ENCODE measurements at regions not wholly inside any gene's neighbourhood (a gene's known extent, or its start where the extent isn't known, plus 50 kb on each side); places are given as distances from the start of the nearest gene placed in this dataset.

DNA sequence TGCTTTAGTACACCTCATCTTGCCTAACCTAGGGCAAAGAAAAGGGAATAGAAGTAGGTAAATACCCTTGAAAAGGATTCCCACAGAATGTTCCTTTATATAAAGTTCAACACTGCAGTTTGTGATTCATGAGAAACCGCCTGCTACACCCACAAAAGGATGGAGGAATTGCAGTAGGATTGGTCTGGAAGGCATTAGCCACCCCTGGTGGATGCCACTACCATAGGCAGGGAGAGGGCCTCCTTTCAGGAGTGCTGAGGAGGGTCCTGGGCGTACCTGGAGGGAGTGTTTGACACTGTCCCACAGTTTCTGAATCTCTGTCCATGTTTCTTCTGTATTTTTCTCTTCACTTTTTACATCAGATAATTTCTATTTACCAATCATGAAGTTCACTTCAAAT, 221.8 kb upstream of the TMEM72 start:
- no peak for DNase-seq

DNA sequence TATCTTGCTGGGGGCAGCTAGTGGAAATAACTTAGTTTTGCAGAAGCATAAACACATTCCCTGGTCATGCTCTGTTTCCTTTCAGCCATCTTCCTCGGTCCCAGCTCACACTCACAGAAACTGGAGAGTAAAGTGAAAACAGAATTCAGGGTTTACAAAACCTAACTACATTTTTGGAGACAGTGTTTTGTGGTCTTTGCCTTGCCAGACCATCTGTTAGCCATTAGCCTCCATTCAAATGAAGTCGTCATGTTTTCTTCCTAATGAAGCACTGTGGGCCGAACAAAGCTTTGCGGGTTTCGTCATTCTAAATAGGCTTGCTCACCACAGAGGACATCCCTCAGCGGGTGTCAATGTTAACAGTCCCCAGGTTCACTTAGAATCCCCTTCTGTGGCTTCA, 214.6 kb upstream of the TMEM72 start:
- DNase-seq, result no peak

DNA sequence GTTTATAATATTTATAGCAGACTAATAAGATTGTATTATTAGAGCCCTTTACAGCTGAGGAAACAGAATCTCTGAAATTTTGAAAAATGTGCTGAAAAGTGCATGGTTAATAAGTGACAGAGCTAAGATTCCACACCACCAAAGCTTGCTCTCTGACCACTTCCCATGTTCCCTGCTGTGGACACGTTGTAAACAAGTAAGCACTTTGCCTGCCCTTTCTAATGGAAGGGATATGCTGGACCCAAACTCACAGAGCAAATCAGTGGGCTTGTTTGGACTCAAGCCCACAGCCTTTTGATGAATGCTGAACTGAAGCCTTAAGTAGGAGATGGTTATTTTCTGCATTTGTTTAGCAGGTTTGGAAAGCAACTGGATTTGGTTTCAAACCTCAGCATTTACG, 214.0 kb upstream of the TMEM72 start:
- no peak for DNase-seq

DNA sequence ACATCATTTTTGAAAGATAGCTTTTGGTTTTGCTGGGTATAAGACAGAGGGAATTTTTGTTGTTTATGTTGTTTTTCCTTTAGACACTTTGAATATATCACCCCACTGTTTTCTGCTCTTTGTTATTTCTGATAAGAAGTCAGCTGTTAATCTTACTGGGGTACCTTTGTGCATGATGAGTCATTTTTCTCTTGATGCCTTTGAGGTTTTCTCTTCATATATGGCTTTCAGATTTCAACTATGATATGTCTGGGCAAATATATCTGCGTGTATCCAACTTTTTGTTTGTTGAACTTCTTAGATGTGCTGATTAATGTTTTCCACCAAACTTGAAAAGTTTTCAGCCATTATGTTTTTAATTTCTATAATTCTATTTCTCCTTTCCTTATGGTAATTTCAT, 208.6 kb upstream of the TMEM72 start:
- no peak for DNase-seq

DNA sequence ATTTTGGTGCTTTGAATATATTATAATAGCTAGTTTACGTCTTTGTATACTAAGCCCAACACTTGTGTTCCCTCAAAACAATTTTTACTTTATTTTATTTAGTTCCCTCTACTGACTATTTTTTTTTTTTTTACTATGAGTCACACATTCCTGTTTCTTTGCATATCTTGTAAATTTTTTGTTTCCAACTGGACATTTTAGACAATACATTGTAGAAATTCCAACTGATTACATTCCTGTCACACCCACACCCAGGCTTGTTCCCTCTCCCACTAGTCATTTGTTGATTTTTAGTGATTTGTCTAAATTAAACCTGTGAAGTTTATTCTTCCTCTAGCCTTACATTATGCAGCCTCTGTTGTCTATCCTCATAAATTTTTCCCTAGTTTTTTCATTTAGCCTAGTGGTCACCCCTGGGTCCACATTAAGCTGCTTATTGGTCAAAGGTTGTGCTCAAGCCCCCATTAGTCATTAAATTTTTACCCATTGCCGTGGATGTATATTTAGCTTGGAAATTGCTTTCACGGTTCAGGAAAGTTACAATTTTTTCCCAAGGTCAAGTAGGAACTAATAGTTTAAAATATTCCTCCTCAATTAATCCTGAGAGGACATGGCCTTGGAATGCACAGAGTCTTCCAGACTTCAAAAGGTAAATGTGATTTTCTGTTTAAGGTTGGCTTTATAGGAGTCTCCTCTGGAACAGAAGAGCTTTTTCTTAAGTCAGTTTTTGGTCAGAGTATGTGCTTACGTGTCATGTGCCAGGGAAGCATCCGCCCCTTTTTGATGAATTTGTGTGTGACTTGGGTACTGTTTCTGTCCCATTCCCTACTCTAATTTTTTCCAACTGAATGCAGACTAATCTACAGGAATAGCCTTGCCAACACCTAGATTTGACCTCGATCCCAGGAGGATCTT, 207.6 kb upstream of the TMEM72 start:
- DNase-seq, result no peak

DNA sequence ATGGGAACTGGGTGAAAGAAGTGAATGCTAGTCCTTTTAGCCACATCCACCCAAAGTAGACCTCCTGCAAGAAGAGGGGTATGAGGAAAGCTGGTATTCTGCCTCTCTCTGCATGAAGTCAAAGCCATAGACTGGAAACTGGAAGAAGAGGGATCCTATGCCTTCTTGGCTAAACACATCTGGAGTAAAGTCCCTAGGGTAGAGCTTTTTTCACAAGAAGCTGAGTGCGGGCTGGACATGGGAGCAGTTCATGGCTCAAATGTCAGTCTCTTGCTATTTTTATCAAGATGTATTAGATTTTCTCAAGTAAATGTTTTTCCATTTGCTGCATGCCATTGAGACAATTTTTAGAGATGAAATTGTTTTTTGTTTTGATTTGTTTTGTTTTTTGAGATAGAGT, 206.5 kb upstream of the TMEM72 start:
- DNase-seq, result no peak

DNA sequence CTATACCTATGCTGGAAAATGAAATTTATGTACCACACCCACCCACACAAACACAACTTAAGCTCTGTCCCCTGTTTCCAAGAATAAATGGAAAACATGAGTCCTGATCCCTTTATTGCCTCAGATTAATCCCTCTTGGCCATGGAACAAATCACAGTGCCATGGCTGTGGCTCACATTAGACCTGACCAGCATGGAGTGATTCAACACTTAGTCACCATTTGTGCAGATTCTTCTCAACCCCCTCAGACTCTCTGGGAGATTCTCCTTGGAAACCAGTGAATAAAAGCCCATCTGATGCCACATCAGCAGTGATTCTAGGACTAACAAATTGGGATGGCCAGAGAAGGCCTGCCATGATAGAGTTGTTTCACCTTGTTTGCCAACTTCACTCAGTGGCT, 204.4 kb upstream of the TMEM72 start:
- no peak for DNase-seq

DNA sequence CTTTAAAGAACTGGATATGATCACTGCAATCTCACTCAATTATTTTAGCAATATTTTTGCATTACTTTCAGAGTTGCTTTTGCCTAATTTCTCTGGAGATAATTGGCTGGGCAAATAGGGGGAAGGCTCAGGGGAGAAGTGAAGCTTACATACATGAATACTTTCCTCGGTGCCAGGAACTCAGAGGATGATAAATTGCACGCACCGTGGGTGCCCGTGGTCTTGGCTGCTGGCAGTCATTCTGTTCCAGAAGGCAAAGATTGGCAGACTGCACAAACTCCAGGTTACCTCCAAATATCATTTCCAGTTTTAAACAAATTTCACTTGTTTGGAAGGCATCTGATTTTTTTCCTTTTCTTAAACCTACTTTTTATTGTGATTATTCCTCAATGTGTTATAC, 197.8 kb upstream of the TMEM72 start:
- DNase-seq, result no peak

DNA sequence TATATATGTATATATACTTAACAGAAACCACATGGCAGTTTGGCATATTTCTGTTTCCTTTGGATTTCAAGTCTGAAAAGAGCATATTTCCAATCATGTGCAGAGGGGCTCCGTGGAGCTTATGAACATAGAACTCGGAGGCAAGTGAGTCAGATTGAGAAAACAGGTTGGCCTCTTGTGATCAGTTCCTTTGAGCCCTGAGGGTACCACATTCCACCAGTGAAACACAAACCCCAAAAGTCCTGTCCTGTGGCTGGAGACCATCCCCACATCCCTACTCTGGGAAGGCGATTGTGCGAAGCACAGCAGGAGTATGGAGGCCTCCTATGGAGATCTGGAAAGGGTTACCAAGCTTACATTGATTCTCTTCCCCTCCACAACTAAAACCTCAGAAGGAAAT, 196.7 kb upstream of the TMEM72 start:
- no peak for DNase-seq

DNA sequence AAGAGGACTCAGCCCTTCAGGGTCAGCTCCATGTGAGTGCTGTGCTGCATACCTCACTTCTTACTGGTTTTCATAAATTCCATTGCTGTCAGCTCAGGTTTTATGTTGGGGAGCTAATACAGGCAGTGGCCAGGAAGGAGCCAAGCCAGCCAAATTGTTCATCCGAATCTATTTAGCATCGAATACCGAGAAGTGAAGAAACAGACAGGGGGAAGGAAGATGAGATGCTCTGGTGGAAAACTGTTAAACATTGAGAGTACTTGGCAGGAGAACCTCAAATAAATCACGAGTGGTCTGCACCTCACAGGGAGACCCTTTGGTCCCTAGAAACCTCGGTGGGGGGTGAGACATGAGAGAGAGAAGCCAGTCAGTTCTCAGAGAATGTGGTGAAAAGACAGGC, 196.0 kb upstream of the TMEM72 start:
- DNase-seq, result no peak

DNA sequence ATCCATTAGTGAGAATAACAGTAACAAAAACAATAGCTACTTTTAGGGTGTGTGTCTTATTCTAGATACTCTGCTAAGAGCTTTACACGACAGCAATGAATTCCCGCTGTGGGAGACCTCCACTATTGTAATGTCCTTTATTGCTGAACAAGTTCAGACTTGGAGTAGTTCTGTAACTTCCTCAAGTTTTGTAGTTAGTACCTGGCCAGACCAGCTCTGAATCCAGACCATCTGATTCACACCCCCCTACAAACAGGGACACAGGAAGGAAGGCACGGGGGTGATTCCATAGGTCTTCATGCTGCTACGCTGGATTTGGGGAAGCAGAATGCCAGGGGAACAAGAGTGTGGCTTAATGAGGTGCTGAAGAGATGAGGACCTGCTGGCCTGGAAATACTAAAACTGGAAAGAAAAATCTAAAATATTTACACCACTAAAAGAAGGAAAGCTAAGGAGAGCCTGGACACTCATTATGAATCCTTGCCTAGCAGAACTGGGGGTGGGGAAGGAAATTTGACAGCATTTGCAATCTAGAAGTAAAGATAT, 194.6 kb upstream of the TMEM72 start:
- no peak for DNase-seq

DNA sequence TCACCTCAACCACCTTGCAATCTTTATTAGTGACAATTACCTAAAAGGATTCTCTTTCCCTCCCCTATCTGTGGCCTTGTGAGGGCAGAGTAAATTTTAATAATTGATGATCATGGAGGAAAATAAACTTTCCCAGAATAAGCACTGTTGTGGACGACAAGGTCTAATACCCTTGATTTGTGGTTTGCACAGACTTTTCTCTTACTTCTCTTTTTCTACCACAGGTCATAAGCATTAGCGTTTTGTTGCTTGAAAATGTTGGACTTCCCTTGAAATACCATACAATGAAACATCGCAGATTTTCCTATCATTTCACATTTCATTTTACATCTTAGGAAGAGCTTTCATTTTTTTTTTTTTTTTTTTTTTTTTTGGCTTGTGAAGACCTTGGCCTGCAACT, 188.1 kb upstream of the TMEM72 start:
- DNase-seq, result no peak

DNA sequence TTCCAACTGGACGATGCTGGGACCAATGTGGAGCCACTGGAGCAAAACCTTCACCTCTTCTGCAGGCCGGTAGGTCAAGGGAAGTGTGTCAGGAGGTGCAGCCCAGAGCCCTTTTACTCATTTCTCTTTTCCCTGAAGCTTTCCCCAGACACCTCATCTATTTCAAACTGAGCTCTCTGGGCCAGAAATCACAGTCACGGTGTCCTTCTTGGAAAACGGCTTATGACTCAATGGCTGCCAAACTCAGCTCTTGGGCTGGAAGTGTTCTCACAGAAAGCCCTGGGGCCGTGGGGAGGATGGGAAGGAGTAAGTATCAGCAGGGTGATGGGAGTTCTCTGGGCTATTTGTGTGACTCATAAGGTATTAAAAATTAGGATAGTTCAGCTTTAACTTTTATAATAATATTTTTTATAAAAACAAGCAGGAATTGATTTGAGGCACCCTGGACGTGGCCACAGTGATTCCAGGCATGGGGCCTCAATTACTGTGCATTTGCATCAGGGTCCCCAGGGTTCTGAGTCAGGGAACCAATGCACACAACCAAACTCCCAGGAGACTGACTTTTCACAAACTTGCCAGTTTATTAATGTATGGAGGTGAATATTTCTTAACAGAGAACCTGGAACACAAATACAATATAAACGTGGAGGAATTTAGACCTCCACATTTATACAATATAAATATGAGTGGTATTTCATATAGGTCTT, 187.4 kb upstream of the TMEM72 start:
- no peak for DNase-seq

DNA sequence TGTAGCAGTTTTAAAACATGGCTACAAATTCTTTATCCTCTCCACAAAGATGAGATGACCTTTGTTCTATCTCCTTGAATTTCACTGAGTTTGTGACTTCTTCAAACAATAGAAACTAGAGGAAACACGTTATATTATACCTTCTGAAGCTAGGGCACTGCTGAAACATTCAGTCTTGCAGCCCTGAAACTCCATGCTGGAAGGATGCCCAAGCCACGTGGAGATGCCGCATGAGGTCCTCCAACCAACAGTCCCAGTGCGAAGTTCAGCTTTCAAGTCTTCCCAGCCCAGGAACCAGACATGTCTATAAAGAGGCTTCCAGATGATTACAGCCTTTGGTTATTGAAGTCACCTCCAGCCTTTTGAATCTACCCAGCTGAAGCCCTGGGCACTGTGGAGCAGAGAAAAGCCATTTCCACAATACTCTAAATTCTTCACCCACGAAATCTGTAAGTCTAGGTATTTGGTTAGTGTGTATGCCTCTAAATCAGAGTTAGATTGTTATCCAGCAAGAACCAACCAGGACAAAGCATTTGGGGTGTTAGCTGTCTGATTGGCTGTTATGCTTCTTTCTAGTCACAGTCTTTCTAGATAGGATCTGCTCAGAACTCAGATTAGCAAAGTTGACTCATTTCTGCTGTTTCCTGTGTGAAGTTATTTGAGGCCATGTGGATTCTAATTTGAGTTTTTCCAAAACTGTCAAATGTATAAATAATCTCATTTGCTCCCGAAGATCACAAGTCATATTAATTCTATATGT, 186.5 kb upstream of the TMEM72 start:
- no peak for DNase-seq

DNA sequence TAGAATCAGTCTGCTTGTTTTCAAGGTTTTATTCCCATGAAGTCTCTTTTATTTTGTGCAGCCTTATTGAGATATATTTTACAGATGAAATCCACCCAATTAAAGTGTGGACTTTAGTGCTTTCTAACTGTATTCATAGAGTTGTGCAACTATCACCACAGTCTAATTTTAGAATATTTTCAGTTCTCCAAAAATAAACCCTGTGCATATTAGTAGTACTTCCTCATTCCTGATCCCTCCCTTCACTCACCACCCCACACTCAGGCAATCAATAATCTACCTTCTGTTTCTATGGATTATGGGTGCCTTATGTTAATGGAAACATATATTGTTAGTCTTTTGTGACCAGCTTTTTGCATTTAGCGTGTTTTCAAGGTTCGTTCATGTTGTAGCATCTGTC, 185.7 kb upstream of the TMEM72 start:
- no peak for DNase-seq

DNA sequence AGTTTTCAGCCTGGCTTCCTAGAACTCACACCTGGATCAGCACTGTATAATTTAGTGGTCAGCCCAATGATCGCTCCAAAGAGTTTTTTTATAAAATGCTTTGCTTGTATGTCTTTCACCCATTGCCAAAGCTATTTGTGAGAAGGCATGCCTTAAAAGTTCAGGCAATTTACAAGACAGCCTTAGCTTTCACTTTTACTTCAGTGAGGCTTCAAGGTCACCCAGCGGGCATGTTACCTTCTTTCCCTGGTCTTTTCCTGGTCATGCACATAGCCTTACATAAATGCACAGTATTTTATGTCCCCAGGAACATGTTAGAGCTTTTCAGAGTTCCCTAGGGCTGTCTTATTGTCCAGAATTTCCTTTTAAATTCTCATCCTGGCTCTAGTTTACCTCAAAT, 179.9 kb upstream of the TMEM72 start:
- no peak for DNase-seq

DNA sequence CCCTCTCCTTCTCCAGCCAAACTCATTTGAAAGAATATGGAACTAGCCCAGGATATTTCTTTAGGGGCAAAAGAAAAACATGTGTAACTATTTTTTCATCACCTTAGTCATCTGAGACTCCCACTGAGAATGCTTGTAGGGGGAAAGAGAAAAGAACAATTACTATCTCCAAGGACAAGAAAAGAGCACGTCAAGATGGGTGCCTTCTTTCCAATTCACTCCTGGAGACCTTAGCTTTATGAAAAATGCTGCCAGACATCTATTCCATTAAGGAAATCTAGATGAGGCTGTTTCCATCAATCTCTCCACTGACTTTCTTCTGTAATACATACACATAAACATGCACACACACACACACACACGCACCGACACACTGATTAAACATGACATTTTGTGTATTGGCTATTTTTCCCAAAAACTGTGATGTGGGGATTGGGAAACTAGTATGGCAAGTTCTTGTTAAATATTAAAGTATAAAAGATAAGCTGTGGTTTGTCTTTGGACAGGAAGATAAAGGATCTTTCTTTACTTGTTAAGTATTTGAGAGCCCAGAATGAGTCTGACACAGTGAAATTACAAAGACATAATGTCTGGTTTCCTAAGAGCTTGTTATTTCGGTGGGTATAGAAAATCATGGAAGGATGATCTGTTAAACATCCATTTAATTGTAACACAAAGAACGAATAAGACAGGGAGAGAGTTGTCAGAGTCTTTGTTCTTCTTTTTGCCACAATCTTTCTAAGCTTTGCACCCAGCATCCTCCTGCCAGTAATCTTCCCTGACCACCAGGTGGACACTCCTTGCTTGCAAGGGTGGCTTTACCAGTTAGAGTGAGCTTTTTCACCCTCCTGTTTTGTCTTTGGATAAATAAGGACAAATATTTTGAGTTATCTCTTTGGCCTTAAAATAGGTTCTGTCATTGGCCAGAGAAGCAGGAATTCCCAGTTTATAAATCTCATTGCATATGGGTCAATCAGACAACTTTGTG, 177.3 kb upstream of the TMEM72 start:
- DNase-seq, result no peak

DNA sequence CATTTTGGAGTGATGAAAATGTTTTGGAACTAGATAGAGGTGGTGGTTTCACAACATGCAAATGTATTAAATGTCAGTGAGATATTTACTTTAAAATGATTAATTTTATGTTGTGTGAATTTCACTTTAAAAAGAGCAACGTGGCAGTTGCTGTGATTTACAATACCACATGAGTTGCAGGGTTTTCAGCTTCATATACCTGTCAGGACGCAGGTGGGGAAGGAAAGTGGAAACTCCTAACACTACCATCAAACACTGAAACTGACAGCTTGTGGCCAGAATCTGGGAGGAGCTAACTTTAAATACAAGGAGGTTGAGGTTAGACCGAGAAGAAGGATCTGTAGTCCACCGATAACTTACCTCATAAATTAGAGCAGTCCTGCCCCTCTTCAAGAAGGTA, 168.9 kb upstream of the TMEM72 start:
- no peak for DNase-seq

DNA sequence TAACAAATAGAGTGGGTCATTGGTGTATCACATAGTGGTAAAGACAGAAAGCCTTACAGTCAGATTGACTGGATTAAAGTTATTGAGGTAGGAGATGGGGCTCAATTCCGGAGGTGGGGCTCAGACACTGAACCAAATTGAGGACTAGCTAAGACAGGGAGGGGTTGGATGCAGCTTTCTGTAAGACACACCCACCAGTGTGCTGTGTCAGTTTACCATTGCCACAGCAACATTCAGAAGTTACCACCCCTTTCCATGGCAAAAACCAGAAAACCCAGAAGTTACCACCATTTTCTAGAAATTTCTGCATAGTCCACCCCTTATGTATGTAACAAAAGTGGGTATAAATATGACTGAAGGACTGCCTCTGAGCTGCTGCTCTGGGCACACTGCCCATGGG, 167.6 kb upstream of the TMEM72 start:
- no peak for DNase-seq

DNA sequence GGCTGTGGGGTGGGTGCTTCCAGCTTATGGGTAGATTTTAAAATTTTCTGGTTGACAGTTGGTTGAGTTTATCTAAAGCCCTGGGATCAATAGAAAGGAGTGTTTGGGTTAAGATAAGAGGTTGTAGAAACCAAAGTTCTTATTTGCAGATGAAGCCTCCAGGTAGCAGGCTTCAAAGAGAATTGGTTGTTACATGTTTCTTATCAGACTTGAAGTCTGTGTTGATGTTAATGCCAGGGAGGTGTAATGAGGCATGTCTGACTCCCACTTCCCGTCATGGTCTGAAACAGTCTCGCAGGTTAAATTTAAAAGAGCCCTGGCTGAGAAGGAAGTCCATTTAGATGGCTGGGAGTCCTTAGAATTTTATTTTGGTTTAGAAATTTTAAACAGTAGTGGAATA, 165.2 kb upstream of the TMEM72 start:
- DNase-seq, result no peak

DNA sequence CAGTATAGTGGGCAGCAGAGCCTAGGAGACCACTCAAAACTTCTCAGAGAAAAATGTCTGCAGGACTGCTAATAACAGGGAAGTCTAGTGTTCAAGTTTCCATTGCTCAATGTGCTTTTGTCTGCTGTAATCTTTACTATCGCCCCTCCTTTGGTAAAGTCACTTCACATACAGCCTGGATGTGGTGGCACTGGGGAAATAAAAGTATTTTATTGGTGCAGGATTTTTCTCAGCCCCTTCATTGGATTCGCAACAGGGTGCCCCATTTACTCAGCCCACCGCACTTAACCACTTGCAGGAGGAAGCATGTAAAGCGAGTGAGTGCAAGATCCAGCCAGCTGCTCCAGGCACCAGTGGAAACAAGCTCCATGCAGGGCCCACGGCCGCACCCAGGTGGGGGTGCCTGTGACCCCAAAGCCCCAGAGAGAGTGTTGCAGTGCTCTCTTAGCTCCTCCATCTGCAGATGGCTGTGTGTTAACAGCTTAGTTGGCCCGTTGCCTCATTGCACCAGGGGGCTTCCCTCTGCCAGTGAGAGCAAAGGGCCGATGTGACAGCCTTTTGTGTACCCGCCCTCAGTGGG, 163.5 kb upstream of the TMEM72 start:
- DNase-seq, result no peak

DNA sequence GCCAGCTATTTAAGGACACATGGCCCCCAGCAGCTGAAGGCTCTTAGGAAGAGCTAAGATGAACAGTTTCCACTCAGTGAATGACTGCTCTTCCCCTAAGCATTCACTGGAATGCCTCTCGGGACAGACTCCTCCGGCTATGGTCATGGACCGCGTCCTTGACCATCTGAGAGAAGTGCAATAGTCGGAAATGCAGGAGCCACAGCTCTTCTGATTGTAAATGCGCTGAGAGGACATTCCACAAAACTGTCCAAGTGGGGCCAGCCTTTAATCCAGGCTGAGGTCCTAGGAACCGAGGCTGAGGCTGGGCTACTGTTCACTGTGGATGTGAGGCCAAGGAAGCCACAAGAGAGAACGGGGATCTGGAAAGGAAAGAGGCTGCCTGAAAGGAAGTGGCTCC, 162.0 kb upstream of the TMEM72 start:
- no peak for DNase-seq

All from 8988T (cell line).